GM12865 (cell line): ENCODE measurements at regions not wholly inside any gene's neighbourhood (a gene's known extent, or its start where the extent isn't known, plus 50 kb on each side); places are given as distances from the start of the nearest gene placed in this dataset.

Experiments used
- DNase-seq: peaks from one replicate; pipeline ENCODE4 v3.0.0; 2010; ENCODE audit warnings: low read depth
- H3K4me3 ChIP-seq: 2 replicates; pipeline ENCODE4 v1.5.1; 2011; ENCODE audit warnings: mild to moderate bottlenecking, low read depth, low read length, control low read depth
- TF ChIP-seq, protein P1 (sequence below): IDR thresholded peaks from 2 replicates; pipeline ENCODE4 v1.5.1; 2011; ENCODE audit warnings: low read length, control low read depth, low read depth, inconsistent platforms; ENCODE audit not compliant: insufficient read depth; ENCODE audit errors: missing control alignments

DNA sequence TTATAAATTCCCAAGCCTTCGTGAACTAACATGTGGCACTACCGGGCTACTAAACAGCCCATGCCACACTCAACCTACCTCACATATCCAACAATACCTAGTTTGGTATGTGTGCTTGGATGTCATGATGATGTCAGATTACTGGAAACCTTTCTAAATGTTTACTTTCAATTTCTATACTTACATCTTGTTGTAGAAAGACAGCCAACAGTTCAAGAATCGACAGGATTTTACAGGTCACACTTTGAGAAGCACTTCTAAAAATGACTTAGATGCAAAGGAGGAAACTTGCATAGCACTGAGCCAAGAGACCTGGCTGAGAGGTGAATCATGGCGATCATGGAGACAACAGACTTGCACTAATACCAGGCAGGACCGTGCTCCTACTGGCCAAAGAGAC is 209.9 kb downstream of the COL4A1 start:
- TF ChIP-seq, protein P1, sequence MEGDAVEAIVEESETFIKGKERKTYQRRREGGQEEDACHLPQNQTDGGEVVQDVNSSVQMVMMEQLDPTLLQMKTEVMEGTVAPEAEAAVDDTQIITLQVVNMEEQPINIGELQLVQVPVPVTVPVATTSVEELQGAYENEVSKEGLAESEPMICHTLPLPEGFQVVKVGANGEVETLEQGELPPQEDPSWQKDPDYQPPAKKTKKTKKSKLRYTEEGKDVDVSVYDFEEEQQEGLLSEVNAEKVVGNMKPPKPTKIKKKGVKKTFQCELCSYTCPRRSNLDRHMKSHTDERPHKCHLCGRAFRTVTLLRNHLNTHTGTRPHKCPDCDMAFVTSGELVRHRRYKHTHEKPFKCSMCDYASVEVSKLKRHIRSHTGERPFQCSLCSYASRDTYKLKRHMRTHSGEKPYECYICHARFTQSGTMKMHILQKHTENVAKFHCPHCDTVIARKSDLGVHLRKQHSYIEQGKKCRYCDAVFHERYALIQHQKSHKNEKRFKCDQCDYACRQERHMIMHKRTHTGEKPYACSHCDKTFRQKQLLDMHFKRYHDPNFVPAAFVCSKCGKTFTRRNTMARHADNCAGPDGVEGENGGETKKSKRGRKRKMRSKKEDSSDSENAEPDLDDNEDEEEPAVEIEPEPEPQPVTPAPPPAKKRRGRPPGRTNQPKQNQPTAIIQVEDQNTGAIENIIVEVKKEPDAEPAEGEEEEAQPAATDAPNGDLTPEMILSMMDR: no peak
- DNase-seq: no peak

DNA sequence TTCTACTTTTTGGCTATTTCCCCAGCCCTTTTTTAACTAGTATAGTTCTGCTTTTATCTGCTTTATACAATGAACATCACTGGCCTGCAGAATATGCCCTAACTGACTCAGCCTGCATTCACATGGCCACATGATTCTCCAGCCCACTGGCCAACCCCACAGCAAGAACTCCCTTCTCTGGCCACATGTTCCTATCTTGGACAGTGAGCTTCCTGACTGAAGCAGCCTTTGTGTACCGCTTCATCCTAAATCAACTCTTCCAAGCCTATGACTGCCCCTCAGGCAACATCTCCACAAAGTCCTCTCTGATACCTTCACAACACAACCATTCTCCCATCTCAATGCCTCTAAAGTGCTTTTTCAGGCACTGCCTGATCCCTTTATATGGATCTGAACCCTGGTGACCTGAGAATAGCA is 214.1 kb downstream of the COL4A1 start:
- TF ChIP-seq, protein P1: no peak
- no peak overlapping the region for H3K4me3 ChIP-seq
- no peak for DNase-seq

More for the DNA sequence above, 209.9 kb downstream of the COL4A1 start:
- no peak overlapping the region for H3K4me3 ChIP-seq

DNA sequence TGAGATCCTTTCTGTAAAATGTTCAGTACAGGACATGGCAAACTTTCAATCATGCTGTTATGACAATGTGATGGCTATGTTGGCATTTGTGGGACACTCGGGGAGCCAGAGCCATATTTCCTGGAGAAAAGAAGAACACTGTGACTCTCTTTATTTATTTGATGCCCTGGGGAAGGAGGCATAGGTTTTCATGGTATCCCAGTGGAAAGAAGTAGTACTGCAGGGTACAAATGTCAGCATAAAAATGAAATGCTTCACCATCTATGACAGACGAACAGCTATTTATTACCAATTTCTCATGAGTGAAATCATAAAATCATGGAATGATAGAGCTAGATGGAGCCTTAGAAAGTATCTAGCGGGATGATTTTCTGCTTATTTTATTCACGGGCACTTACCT is 217.1 kb downstream of the COL4A1 start:
- no peak for DNase-seq

DNA sequence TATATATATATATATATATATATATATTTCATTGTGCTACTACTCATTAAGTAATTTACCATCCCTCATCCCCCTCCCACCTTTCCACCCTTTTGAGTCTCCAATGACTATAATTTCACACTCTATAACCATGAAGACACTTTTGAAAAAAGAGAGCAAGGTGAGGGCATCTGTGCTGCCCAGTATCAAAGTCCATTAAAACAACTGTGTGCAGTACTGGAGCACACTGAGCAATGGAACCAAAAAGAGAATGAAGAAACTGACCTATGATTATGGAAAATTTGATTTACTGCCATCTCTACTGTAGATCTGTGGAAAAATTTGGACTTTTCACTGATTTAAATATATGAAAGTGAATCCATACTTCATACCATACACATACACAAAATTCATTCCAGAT is 217.9 kb downstream of the COL4A1 start:
- no peak for DNase-seq
- H3K4me3 ChIP-seq: no peak overlapping the region
- TF ChIP-seq, protein P1: no peak

More for the DNA sequence above, 217.1 kb downstream of the COL4A1 start:
- TF ChIP-seq, protein P1: peak; percentile 37
- no peak overlapping the region for H3K4me3 ChIP-seq

DNA sequence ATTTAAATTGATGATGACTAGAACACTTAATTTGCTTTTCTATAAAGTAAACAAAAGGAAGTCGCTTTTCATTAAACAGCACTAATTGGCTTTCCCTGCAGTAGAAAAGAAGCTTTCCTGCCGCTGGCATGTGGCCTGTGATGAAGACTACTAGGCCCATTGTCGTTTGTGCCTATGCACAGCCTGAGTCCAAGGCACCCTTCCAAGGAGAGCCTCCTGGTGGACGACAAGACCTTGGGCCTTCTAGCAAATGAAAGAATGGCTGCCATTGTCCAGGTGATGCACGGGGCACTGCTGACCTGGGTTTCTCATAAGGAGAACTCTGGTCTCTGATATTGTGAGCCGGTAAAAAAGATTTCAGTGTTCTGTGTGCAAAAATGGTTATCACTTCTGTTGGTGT is 233.0 kb downstream of the COL4A1 start:
- TF ChIP-seq, protein P1: no peak
- no peak for DNase-seq
- H3K4me3 ChIP-seq: no peak overlapping the region

DNA sequence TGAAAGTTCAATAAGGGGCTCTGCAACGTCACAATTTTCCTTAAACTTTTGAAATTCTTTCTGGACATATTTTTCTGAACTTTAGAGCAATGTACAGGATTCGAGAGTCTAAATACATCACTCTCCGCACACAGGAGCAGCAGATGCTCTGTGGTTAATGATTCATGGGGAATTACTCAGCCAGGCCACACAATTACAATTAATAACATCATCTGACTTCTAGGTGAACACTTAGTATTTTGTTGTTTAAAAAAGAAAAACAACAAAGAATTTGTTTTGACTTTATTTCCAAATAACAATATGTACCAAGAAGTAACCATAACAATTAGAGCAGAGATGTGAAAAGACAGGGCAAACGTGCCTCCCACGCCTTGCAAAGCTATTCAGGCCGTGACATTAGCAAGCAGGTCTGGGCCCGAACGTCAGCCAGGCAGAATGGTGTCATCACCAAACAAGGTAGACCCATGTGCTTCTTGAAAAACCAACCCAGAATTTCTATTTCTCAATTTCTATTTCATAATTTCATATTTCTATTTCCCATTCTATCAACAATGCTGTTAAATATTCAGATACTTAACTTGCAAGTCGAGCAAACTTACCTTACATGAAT is 236.3 kb downstream of the COL4A1 start:
- no peak overlapping the region for H3K4me3 ChIP-seq
- TF ChIP-seq, protein P1: no peak
- DNase-seq: no peak

DNA sequence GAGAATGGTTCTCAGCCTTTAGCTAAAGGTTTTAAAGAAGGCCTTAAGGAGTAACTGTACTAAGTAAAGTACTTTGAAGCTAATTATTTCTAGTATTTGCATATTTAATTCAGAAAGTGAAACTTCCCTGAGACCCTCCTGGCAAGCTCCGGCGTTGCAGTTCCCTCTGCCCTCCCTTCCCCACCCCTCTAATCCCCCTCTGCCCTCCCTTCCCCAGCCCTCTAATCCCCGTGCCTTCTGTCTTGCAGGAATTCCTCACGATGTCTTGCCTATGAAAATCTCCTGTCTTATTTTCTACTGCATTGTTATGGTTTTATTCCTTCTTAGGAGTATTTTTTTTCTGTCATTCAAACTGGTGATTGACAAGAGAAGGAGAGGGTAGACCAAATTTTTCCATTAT is 236.9 kb downstream of the COL4A1 start:
- TF ChIP-seq, protein P1: no peak
- no peak overlapping the region for H3K4me3 ChIP-seq
- DNase-seq: no peak
